GM12878 (cell line): ENCODE measurements at regions not wholly inside any gene's neighbourhood (a gene's known extent, or its start where the extent isn't known, plus 50 kb on each side); places are given as distances from the start of the nearest gene placed in this dataset.

Experiments used
- ATAC-seq: fragments of 200-7000 bp; cut with Tn5 transposase; 3 replicates; pipeline ENCODE4 v1.9.1; 2020; ENCODE audit warnings: mild to moderate bottlenecking, moderate library complexity
- BruUV-seq: library from RNA; stranded (reverse); fragments of 400-500 nt; replicated peaks from 2 replicates; lab custom pipeline; 2021; lab: Mats Ljungman, UMichigan
- CTCF ChIA-PET: fragments of 300-600 bp; sonication (Branson Sonifier 250); formaldehyde crosslinking; extraction: SDS; loops from one replicate; lab custom pipeline; 2021; ENCODE audit warnings: inconsistent platforms; lab: Yijun Ruan, JAX
- POLR2A ChIA-PET: fragments of 350-600 bp; formaldehyde crosslinking; extraction: SDS; loops from one replicate; lab custom pipeline; 2021; ENCODE audit warnings: inconsistent platforms; lab: Charles Lee
- RAD21 ChIA-PET: fragments of 300-600 bp; sonication (Branson Sonifier 250); formaldehyde crosslinking; loops from one replicate; lab custom pipeline; 2023; ENCODE audit warnings: antibody characterized with exemption; ENCODE audit not compliant: unreplicated experiment; lab: Charles Lee
- SMC1A ChIA-PET: fragments of 300-600 bp; sonication (Branson Sonifier 250); formaldehyde crosslinking; loops from one replicate; lab custom pipeline; 2023; ENCODE audit not compliant: unreplicated experiment, uncharacterized antibody; lab: Charles Lee
- DNase-seq: peaks from one replicate; pipeline ENCODE4 v3.0.0-alpha.2; 2011; ENCODE audit warnings: low read depth, low spot score
- FAIRE-seq: peaks from 3 replicates; lab custom pipeline; 2011; peaks lifted over from hg19 to GRCh38; lab: Jason Lieb, UNC
- H2AFZ ChIP-seq: 2 replicates; pipeline ENCODE4 v1.6.0; 2011; ENCODE audit warnings: low read depth, low read length, control low read depth; ENCODE audit not compliant: control insufficient read depth
- H3K27ac ChIP-seq: 2 replicates; pipeline ENCODE4 v1.5.1; 2011; ENCODE audit warnings: control low read depth; ENCODE audit not compliant: control insufficient read depth, insufficient read depth
- H3K27me3 ChIP-seq, 2 experiments: replicated peaks in 1 of 2; 2 replicates each; pipeline versions ENCODE4 v1.6.0 to v1.6.1; 2011; ENCODE audit warnings: low read length in 1 of 2; ENCODE audit not compliant: control insufficient read depth in 2 of 2, insufficient read depth in 2 of 2
- H3K36me3 ChIP-seq, 2 experiments: 2 replicates each; pipeline ENCODE4 v1.5.1; 2011; ENCODE audit warnings: low read length in 1 of 2; ENCODE audit not compliant: control insufficient read depth in 2 of 2, insufficient read depth in 2 of 2
- H3K4me1 ChIP-seq: 2 replicates; pipeline ENCODE4 v1.6.1; 2011; ENCODE audit warnings: mild to moderate bottlenecking, low read length, moderate library complexity, mixed read lengths; ENCODE audit not compliant: control insufficient read depth, insufficient read depth
- H3K4me2 ChIP-seq: 2 replicates; pipeline ENCODE4 v1.6.0; 2011; ENCODE audit warnings: control low read depth; ENCODE audit not compliant: control insufficient read depth, insufficient read depth
- H3K4me3 ChIP-seq: fragments of 200-600 bp; sonication (generic); 2 replicates; pipeline ENCODE4 v1.5.1; 2016
- H3K79me2 ChIP-seq: 2 replicates; pipeline ENCODE4 v1.6.0; 2011; ENCODE audit warnings: low read length; ENCODE audit not compliant: control insufficient read depth, insufficient read depth
- H3K9ac ChIP-seq: 2 replicates; pipeline ENCODE4 v1.8.0; 2011; ENCODE audit warnings: low read length, control low read depth, mixed read lengths; ENCODE audit not compliant: control insufficient read depth, insufficient read depth
- H3K9me3 ChIP-seq: replicated peaks from 3 replicates; pipeline ENCODE4 v1.5.1; 2011; ENCODE audit warnings: mild to moderate bottlenecking, low read length; ENCODE audit not compliant: control insufficient read depth, insufficient read depth
- H4K20me1 ChIP-seq: 2 replicates; pipeline ENCODE4 v1.6.0; 2011; ENCODE audit not compliant: control insufficient read depth, insufficient read depth
- CHD2 ChIP-seq: IDR thresholded peaks from 2 replicates; pipeline ENCODE4 v1.6.1; 2011; ENCODE audit warnings: low read depth, low read length, improper control_type of control experiment, borderline replicate concordance
- NFYB ChIP-seq: IDR thresholded peaks from 2 replicates; pipeline ENCODE4 v1.6.1; 2011; ENCODE audit warnings: low read depth, mild to moderate bottlenecking, low read length, improper control_type of control experiment, moderate library complexity; ENCODE audit not compliant: insufficient read depth
- PML ChIP-seq: IDR thresholded peaks from 2 replicates; pipeline ENCODE4 v1.6.1; 2012; ENCODE audit warnings: low read length, inconsistent platforms
- PRDM15 ChIP-seq: fragments of 450-650 bp; formaldehyde crosslinking; IDR thresholded peaks from 2 replicates; pipeline ENCODE4 v1.4.0; 2020; ENCODE audit warnings: mild to moderate bottlenecking, moderate library complexity
- WGBS: methylation state at CpG from one replicate; pipeline ENCODE4 v1.1.6; 2016; ENCODE audit warnings: low lambda C conversion rate; ENCODE audit not compliant: insufficient replicate concordance, insufficient coverage; ENCODE audit errors: missing lambda C conversion rate; 5-methylcytosine and 5-hydroxymethylcytosine counted together
- in situ Hi-C: fragments of 300-500 bp; cut with MboI; formaldehyde crosslinking; loops from 9 replicates; pipeline ENCODE4 v1.14.3; 2018; ENCODE audit warnings: mixed read lengths
- intact Hi-C: fragments of 100-400 bp; cut with micrococcal nuclease; formaldehyde crosslinking; loops from one replicate; pipeline ENCODE4 v1.14.2; 2022; ENCODE audit not compliant: unreplicated experiment

GRCh38 chr7:83290211-83290610 is 127.5 kb upstream of the PCLO start:
- intact Hi-C loops: no loop called here
- Histone ChIP-seq H2AFZ (no peak overlapping the region), H3K79me2 (no peaks in the 10 kb centered on the region), H4K20me1 (no peaks in the 10 kb centered on the region), H3K4me3 (no peak overlapping the region), H3K36me3 (no peaks in the 10 kb centered on the region), H3K9ac (no peak overlapping the region), H3K27me3 (no peaks in the 10 kb centered on the region), H3K4me1 (no peaks in the 10 kb centered on the region), H3K9me3 (no peaks in the 10 kb centered on the region), H3K4me2 (no peak overlapping the region), H3K27ac (no peak overlapping the region)
- in situ Hi-C loops: no loop called here
- TF ChIP-seq PRDM15 (CRISPR knock-in tag): no peak
- RAD21 ChIA-PET: no interaction called here
- no peak for DNase-seq
- CTCF ChIA-PET: no interaction called here
- no peak for ATAC-seq
- FAIRE-seq: no peak
- SMC1A ChIA-PET: interaction anchor here (0.6 kb wide), 1 partner anchor 12 kb away, joined by 3 read pairs; no protein-coding TSS in a partner anchor
- POLR2A ChIA-PET: no interaction called here
- no TSS peak for BruUV-seq
- 45% methylated on average over 4 of the region's 4 CpGs for WGBS

GRCh38 chr7:83289419-83289993 is 126.8 kb upstream of the PCLO start:
- ChIA-PET CTCF (no interaction called here), SMC1A (interaction anchor here (0.6 kb wide), 1 partner anchor 13 kb away, joined by 3 read pairs; no protein-coding TSS in a partner anchor)

More at GRCh38 chr7:83289419-83289993, 126.8 kb upstream of the PCLO start:
- 6% methylated on average over 5 of the region's 5 CpGs for WGBS
- BruUV-seq: no TSS peak
- no peak overlapping the region for H3K4me3 ChIP-seq
- no peaks in the 10 kb centered on the region for H4K20me1 ChIP-seq
- H3K27ac ChIP-seq: no peak overlapping the region
- no peaks in the 10 kb centered on the region for H3K36me3 ChIP-seq
- no peaks in the 10 kb centered on the region for H3K9me3 ChIP-seq
- no peaks in the 10 kb centered on the region for H3K4me1 ChIP-seq
- RAD21 ChIA-PET: no interaction called here
- DNase-seq (no peak), ATAC-seq (no peak)
- intact Hi-C loops: no loop called here
- in situ Hi-C loops: no loop called here
- no peak overlapping the region for H2AFZ ChIP-seq
- TF ChIP-seq CHD2 (no peak), NFYB (no peak), PML (no peak)
- TF ChIP-seq, all 136 proteins: peak for 0
- FAIRE-seq: no peak
- POLR2A ChIA-PET: no interaction called here
- H3K79me2 ChIP-seq: no peaks in the 10 kb centered on the region
- no peaks in the 10 kb centered on the region for H3K27me3 ChIP-seq
- no peak overlapping the region for H3K9ac ChIP-seq
- H3K4me2 ChIP-seq: no peak overlapping the region
